T-cell (primary cell): ENCODE measurements at regions not wholly inside any gene's neighbourhood (a gene's known extent, or its start where the extent isn't known, plus 50 kb on each side); places are given as distances from the start of the nearest gene placed in this dataset.

Experiments used
- ATAC-seq, 4 experiments: fragments of 200-7000 bp in 3 of 4; fragments of 150-1000 bp in 1 of 4; cut with Tn5 transposase; replicated peaks in 1 of 4; 1 replicate in 3 of 4; 2 replicates in 1 of 4; pipeline ENCODE4 v1.10.0; 2021; ENCODE audit warnings: moderate library complexity in 3 of 4, mild to moderate bottlenecking in 2 of 4, moderate number of reproducible peaks in 1 of 4
- CTCF ChIA-PET, 2 donors: fragments of 300-600 bp; sonication (Branson Sonifier 250); formaldehyde crosslinking; loops; one replicate each; lab custom pipeline; 2022; ENCODE audit warnings: antibody characterized with exemption in 2 of 2; lab: Charles Lee
- POLR2A ChIA-PET, 2 donors: fragments of 300-600 bp; sonication (Branson Sonifier 250); formaldehyde crosslinking; loops; one replicate each; lab custom pipeline; 2022; ENCODE audit warnings: antibody characterized with exemption in 2 of 2; lab: Charles Lee
- DNase-seq, 35 experiments: peaks; one replicate each; pipeline versions ENCODE4 v3.0.0 to v3.0.0-alpha.2; 2013 to 2023
- H3K27ac ChIP-seq: one replicate; pipeline ENCODE4 v1.5.1; 2013; ENCODE audit warnings: low read length
- H3K27me3 ChIP-seq, 2 experiments: replicated peaks in 1 of 2; 1 replicate in 1 of 2; 2 replicates in 1 of 2; pipeline versions ENCODE4 v1.6.1 to v1.7.0; 2013; ENCODE audit warnings: low read length in 1 of 2, mixed read lengths in 1 of 2; ENCODE audit not compliant: control insufficient read depth in 2 of 2, insufficient read depth in 2 of 2; ENCODE audit errors: extremely low read depth in 1 of 2
- H3K36me3 ChIP-seq, 2 donors: 1 replicate in 1 of 2; 2 replicates in 1 of 2; pipeline versions ENCODE4 v1.6.1 to v1.7.0; 2013; ENCODE audit warnings: low read length in 1 of 2; ENCODE audit not compliant: control insufficient read depth in 2 of 2, insufficient read depth in 1 of 2; ENCODE audit errors: extremely low read depth in 1 of 2
- H3K4me1 ChIP-seq, 2 experiments: 1 replicate in 1 of 2; 2 replicates in 1 of 2; pipeline versions ENCODE4 v1.6.1 to v1.7.0; 2013; ENCODE audit warnings: low read length in 2 of 2, mixed read lengths in 1 of 2; ENCODE audit not compliant: insufficient read depth in 2 of 2, control insufficient read depth in 1 of 2; ENCODE audit errors: extremely low read depth in 1 of 2
- H3K4me3 ChIP-seq, 2 donors: 1 replicate in 1 of 2; 2 replicates in 1 of 2; pipeline versions ENCODE4 v1.5.1 to v1.7.0; 2013; ENCODE audit warnings: mild to moderate bottlenecking in 2 of 2, low read length in 1 of 2, moderate library complexity in 1 of 2; ENCODE audit not compliant: control insufficient read depth in 1 of 2; ENCODE audit errors: extremely low read depth in 1 of 2
- H3K9me3 ChIP-seq: 2 replicates; pipeline ENCODE4 v1.7.0; 2013
- H3K27ac Mint-ChIP-seq, 2 donors: one replicate each; pipeline ENCODE4 v1.8.0; 2020 to 2021; ENCODE audit warnings: mild to moderate bottlenecking in 2 of 2, mixed read lengths in 2 of 2
- H3K27me3 Mint-ChIP-seq, 2 donors: one replicate each; pipeline ENCODE4 v1.8.0; 2021 to 2022; ENCODE audit warnings: mixed read lengths in 2 of 2
- H3K36me3 Mint-ChIP-seq: one replicate; pipeline ENCODE4 v1.8.0; 2021; ENCODE audit warnings: mixed read lengths
- H3K4me1 Mint-ChIP-seq, 3 donors: one replicate each; pipeline ENCODE4 v1.8.0; 2020 to 2022; ENCODE audit warnings: mixed read lengths in 3 of 3, mild to moderate bottlenecking in 1 of 3
- H3K4me3 Mint-ChIP-seq, 3 donors: one replicate each; pipeline ENCODE4 v1.8.0; 2020 to 2022; ENCODE audit warnings: mild to moderate bottlenecking in 3 of 3, mixed read lengths in 3 of 3, moderate library complexity in 3 of 3
- H3K9me3 Mint-ChIP-seq, 3 donors: one replicate each; pipeline ENCODE4 v1.8.0; 2020 to 2022; ENCODE audit warnings: mixed read lengths in 3 of 3
- WGBS: methylation state at CpG from one replicate; pipeline ENCODE4 v1.1.5; 2013; ENCODE audit warnings: missing lambda C conversion rate; ENCODE audit not compliant: insufficient coverage; 5-methylcytosine and 5-hydroxymethylcytosine counted together

- 87% methylated on average over 11 of the region's 12 CpGs for WGBS
- Mint-ChIP-seq H3K4me1 (no peaks in the 10 kb centered on the region), H3K4me3 (no peak overlapping the region), H3K27ac (no peak overlapping the region), H3K27me3 (peaks cover 0 to 4% of the 10 kb centered on the region in 2 donors), H3K36me3 (no peaks in the 10 kb centered on the region), H3K9me3 (peaks cover 0 to 3% (median 0%) of the 10 kb centered on the region in 3 donors)
- ATAC-seq (no peak), DNase-seq (no peak)
- H3K27ac ChIP-seq = no peak overlapping the region
- H3K27me3 ChIP-seq = peaks cover 0 to 14% of the 10 kb centered on the region in 2 experiments
- no peaks in the 10 kb centered on the region for H3K4me1 ChIP-seq
- no peaks in the 10 kb centered on the region for H3K36me3 ChIP-seq
- POLR2A ChIA-PET = no interaction called here
- H3K9me3 ChIP-seq = no peaks in the 10 kb centered on the region
- CTCF ChIA-PET = no interaction called here
- H3K4me3 ChIP-seq = no peak overlapping the region
Measured at GRCh38 chr16:55130456-55130855, 193.5 kb upstream of the IRX6 start.

- no peak overlapping the region for H3K27ac Mint-ChIP-seq
- ChIA-PET POLR2A (no interaction called here), CTCF (no interaction called here)
- H3K9me3 Mint-ChIP-seq = peaks cover 0 to 3% (median 0%) of the 10 kb centered on the region in 3 donors
- Histone ChIP-seq H3K36me3 (no peaks in the 10 kb centered on the region), H3K27ac (no peak overlapping the region), H3K27me3 (peaks cover 0 to 12% of the 10 kb centered on the region in 2 experiments), H3K4me1 (no peaks in the 10 kb centered on the region), H3K9me3 (no peaks in the 10 kb centered on the region), H3K4me3 (no peak overlapping the region)
- no CpG with 5 or more reads among the region's 2 CpGs for WGBS
- no peak for DNase-seq
- H3K4me3 Mint-ChIP-seq = no peak overlapping the region
- no peaks in the 10 kb centered on the region for H3K4me1 Mint-ChIP-seq
- peaks cover 0 to 4% of the 10 kb centered on the region in 2 donors for H3K27me3 Mint-ChIP-seq
- no peaks in the 10 kb centered on the region for H3K36me3 Mint-ChIP-seq
- ATAC-seq = no peak
Measured at GRCh38 chr16:55130911-55131310, 193.1 kb upstream of the IRX6 start.

DNA sequence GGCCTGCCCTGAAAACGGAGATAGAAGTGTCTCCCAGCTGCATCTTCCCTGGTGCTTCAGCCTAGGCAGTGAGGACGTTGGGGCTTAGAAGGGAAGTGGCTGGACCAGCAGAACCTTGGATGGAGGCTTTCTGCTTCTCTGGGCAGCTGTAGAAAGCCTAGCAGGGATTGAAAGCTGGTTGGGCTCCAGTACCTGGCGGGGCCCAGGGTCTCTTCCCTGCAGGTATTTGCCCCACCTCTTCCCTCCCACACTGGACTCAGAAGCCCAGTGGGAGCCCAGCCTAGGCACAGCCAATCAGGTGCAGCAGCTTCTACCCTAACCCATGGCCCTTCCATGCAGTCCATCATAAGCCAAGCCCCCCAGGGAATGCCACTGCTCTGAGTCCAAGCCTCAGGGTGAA lies 190.3 kb upstream of the IRX6 start:
- Mint-ChIP-seq H3K27ac (no peak overlapping the region), H3K4me1 (no peaks in the 10 kb centered on the region), H3K9me3 (no peaks in the 10 kb centered on the region), H3K36me3 (no peaks in the 10 kb centered on the region), H3K4me3 (no peak overlapping the region), H3K27me3 (no peaks in the 10 kb centered on the region)
- WGBS = 40% methylated on average over 2 of the region's 3 CpGs
- POLR2A ChIA-PET = no interaction called here
- H3K4me3 ChIP-seq = no peak overlapping the region
- H3K27me3 ChIP-seq = peaks cover 0 to 9% of the 10 kb centered on the region in 2 experiments
- no peaks in the 10 kb centered on the region for H3K9me3 ChIP-seq
- no peak overlapping the region for H3K27ac ChIP-seq
- DNase-seq = no peak
- no peak for ATAC-seq
- no peaks in the 10 kb centered on the region for H3K4me1 ChIP-seq
- CTCF ChIA-PET = no interaction called here
- no peaks in the 10 kb centered on the region for H3K36me3 ChIP-seq

- Histone ChIP-seq H3K9me3 (no peaks in the 10 kb centered on the region), H3K4me1 (no peaks in the 10 kb centered on the region), H3K36me3 (no peaks in the 10 kb centered on the region), H3K4me3 (no peak overlapping the region), H3K27me3 (peaks cover 0 to 8% of the 10 kb centered on the region in 2 experiments), H3K27ac (no peak overlapping the region)
- Mint-ChIP-seq H3K27me3 (no peaks in the 10 kb centered on the region), H3K4me3 (no peak overlapping the region), H3K27ac (no peak overlapping the region), H3K4me1 (no peaks in the 10 kb centered on the region), H3K9me3 (no peaks in the 10 kb centered on the region), H3K36me3 (no peaks in the 10 kb centered on the region)
- ATAC-seq = no peak
- no peak for DNase-seq
- WGBS = no CpG with 5 or more reads among the region's 1 CpG
- ChIA-PET CTCF (no interaction called here), POLR2A (no interaction called here)
Measured at GRCh38 chr16:55136356-55137150, 187.4 kb upstream of the IRX6 start.

DNA sequence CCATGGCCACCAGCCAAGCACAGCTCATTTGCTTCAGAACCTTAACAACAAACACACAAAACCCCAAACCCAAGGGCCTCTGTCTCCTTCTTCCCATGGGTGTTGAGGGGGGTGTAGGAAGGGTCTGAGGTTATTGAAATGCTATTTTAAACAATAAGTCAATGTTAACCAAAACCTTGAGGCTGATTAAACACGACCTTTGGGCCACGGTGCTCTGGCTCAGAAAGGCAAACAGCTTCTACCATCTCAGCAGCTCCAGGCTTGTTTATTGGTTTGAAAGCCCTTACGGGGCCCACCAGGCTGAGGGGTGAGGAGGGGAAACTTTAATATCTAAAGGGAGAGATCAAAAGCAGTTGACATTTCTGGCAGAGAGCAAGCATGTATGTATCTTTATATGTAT lies 185.7 kb upstream of the IRX6 start:
- no CpG with 5 or more reads among the region's 3 CpGs for WGBS
- DNase-seq = no peak
- H3K4me3 ChIP-seq = no peak overlapping the region
- POLR2A ChIA-PET = no interaction called here
- Mint-ChIP-seq H3K36me3 (no peaks in the 10 kb centered on the region), H3K4me3 (no peak overlapping the region), H3K27me3 (no peaks in the 10 kb centered on the region), H3K9me3 (no peaks in the 10 kb centered on the region), H3K4me1 (no peaks in the 10 kb centered on the region), H3K27ac (no peak overlapping the region)
- no peak overlapping the region for H3K27ac ChIP-seq
- no peaks in the 10 kb centered on the region for H3K36me3 ChIP-seq
- CTCF ChIA-PET = no interaction called here
- H3K27me3 ChIP-seq = peaks cover 0 to 8% of the 10 kb centered on the region in 2 experiments
- H3K4me1 ChIP-seq = no peaks in the 10 kb centered on the region
- ATAC-seq = no peak
- H3K9me3 ChIP-seq = no peaks in the 10 kb centered on the region

DNA sequence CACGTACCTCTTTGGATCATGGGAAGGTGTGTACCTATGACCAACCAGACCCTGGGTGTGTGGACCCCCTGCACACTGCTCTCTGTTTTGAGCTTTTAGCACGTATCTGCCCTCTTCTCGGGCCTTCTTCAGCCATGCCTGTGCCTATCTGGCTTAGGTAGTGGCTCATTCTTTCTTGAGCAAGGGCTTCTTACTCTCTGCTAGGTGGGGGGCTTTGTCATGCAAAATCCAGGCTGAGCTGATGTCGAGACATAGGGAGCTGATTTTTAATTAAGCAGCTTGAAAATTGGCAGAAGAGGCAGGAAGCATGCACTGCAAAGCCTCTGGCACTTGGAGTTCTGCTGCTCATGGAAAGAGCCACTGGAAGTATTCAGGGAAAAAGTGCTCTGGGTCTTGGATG lies 181.6 kb upstream of the IRX6 start:
- Mint-ChIP-seq H3K36me3 (no peaks in the 10 kb centered on the region), H3K4me1 (no peaks in the 10 kb centered on the region), H3K27me3 (peaks cover 0 to 5% of the 10 kb centered on the region in 2 donors), H3K9me3 (no peaks in the 10 kb centered on the region), H3K4me3 (no peak overlapping the region), H3K27ac (no peak overlapping the region)
- ChIA-PET CTCF (interaction anchor here in 1 of 2 donors (0.6 kb wide), 1 partner anchor 315 kb away, joined by 3 read pairs; no protein-coding TSS in a partner anchor), POLR2A (no interaction called here)
- Histone ChIP-seq H3K9me3 (no peaks in the 10 kb centered on the region), H3K36me3 (no peaks in the 10 kb centered on the region), H3K27ac (no peak overlapping the region), H3K27me3 (peaks cover 0 to 3% of the 10 kb centered on the region in 2 experiments), H3K4me3 (no peak overlapping the region), H3K4me1 (no peaks in the 10 kb centered on the region)
- ATAC-seq (no peak), DNase-seq (no peak)
- 49% methylated on average over 4 of the region's 4 CpGs for WGBS
